K562 (cell line): ENCODE measurements at regions not wholly inside any gene's neighbourhood (a gene's known extent, or its start where the extent isn't known, plus 50 kb on each side); places are given as distances from the start of the nearest gene placed in this dataset.

Source experiments
- ATAC-seq: fragments of 200-7000 bp; cut with Tn5 transposase; 3 replicates; pipeline ENCODE4 v1.9.1; 2020; ENCODE audit warnings: moderate library complexity
- BruUV-seq: library from RNA; stranded (reverse); fragments of 400-500 nt; replicated peaks from 2 replicates; lab custom pipeline; 2021; lab: Mats Ljungman, UMichigan
- CTCF ChIA-PET: fragments of 300-600 bp; formaldehyde crosslinking; extraction: SDS; loops from one replicate; lab custom pipeline; 2021; ENCODE audit warnings: low intra/inter-chr PET ratio; lab: Yijun Ruan, JAX
- POLR2A ChIA-PET: fragments of 300-600, 350-650 bp; sonication (Branson Sonifier 250); formaldehyde crosslinking; extraction: SDS; loops from one replicate; lab custom pipeline; 2021; ENCODE audit warnings: antibody characterized with exemption, inconsistent platforms; lab: Yijun Ruan, JAX
- DNase-seq, 4 experiments: peaks; one replicate each; pipeline versions ENCODE4 v3.0.0 to v3.0.0-alpha.2; 2011 to 2018; ENCODE audit warnings: low spot score in 3 of 4, mixed read lengths in 3 of 4; ENCODE audit errors: extremely low read depth in 1 of 4
- FAIRE-seq: peaks from 2 replicates; lab custom pipeline; 2011; peaks lifted over from hg19 to GRCh38; lab: Jason Lieb, UNC
- H2AFZ ChIP-seq: 2 replicates; pipeline ENCODE4 v1.6.0; 2011; ENCODE audit warnings: low read depth, low read length, control low read depth, inconsistent platforms
- H3K27ac ChIP-seq: fragments of 200-600 bp; 3 replicates; pipeline ENCODE4 v1.8.0; 2011; ENCODE audit warnings: low read depth, mild to moderate bottlenecking, control low read depth, inconsistent platforms, low read length, moderate library complexity, mixed read lengths; ENCODE audit errors: extremely low read depth
- H3K27me3 ChIP-seq, 2 experiments: fragments of 300-600 bp in 1 of 2; 2 replicates in 1 of 2; 3 replicates in 1 of 2; pipeline versions ENCODE4 v1.6.0 to v1.8.0; 2011; ENCODE audit warnings: inconsistent platforms in 2 of 2, low read length in 2 of 2, mild to moderate bottlenecking in 1 of 2, mixed read lengths in 1 of 2, moderate library complexity in 1 of 2; ENCODE audit not compliant: control insufficient read depth in 2 of 2, insufficient read depth in 2 of 2
- H3K36me3 ChIP-seq: fragments of 300-600 bp; 3 replicates; pipeline ENCODE4 v1.8.0; 2011; ENCODE audit warnings: mild to moderate bottlenecking, low read length, inconsistent platforms; ENCODE audit not compliant: control insufficient read depth, insufficient read depth
- H3K4me1 ChIP-seq, 2 experiments: fragments of 200-600 bp in 1 of 2; replicated peaks in 1 of 2; 2 replicates in 1 of 2; 3 replicates in 1 of 2; pipeline versions ENCODE4 v1.5.1 to v1.8.0; 2011; ENCODE audit warnings: inconsistent platforms in 2 of 2, low read length in 2 of 2, mild to moderate bottlenecking in 1 of 2, mixed read lengths in 1 of 2, moderate library complexity in 1 of 2; ENCODE audit not compliant: control insufficient read depth in 2 of 2, insufficient read depth in 2 of 2
- H3K4me2 ChIP-seq: 2 replicates; pipeline ENCODE4 v1.6.1; 2011; ENCODE audit warnings: low read length, control low read depth, inconsistent platforms, mixed read lengths; ENCODE audit not compliant: insufficient read depth
- H3K4me3 ChIP-seq: fragments of 200-600 bp; sonication (generic), shearing (Covaris generic); 2 replicates; pipeline ENCODE4 v1.5.1; 2016; ENCODE audit warnings: control low read depth, inconsistent platforms
- H3K79me2 ChIP-seq: fragments of 200-600 bp; 3 replicates; pipeline ENCODE4 v1.8.0; 2011; ENCODE audit warnings: low read length, inconsistent platforms; ENCODE audit not compliant: control insufficient read depth, insufficient read depth
- H3K9ac ChIP-seq, 2 experiments: 2 replicates each; pipeline versions ENCODE4 v1.6.0 to v1.6.1; 2011; ENCODE audit warnings: low read depth in 2 of 2, low read length in 2 of 2, control low read depth in 1 of 2, inconsistent platforms in 1 of 2, mild to moderate bottlenecking in 1 of 2, mixed read lengths in 1 of 2; ENCODE audit not compliant: insufficient read depth in 1 of 2
- H3K9me1 ChIP-seq: one replicate; pipeline ENCODE4 v1.6.0; 2011; ENCODE audit warnings: inconsistent platforms, mild to moderate bottlenecking, low read length, moderate library complexity; ENCODE audit not compliant: control insufficient read depth, insufficient read depth
- H3K9me3 ChIP-seq: replicated peaks from 2 replicates; pipeline ENCODE4 v1.5.1; 2011; ENCODE audit warnings: low read depth, low read length, inconsistent platforms; ENCODE audit not compliant: control insufficient read depth, insufficient read depth
- H4K20me1 ChIP-seq: replicated peaks from 2 replicates; pipeline ENCODE4 v1.6.1; 2011; ENCODE audit warnings: low read length, inconsistent platforms, mixed read lengths; ENCODE audit not compliant: control insufficient read depth, insufficient read depth
- AFF4 ChIP-seq: sonication (generic); formaldehyde crosslinking; IDR thresholded peaks from 2 replicates; pipeline ENCODE4 v1.8.0; 2023; ENCODE audit warnings: mild to moderate bottlenecking, missing genetic modification reagents
- BACH1 ChIP-seq: fragments of 200-800 bp; sonication (Bioruptor generic); IDR thresholded peaks from 2 replicates; pipeline ENCODE4 v1.6.1; 2016; ENCODE audit warnings: missing genetic modification characterization, missing compliant biosample characterization
- HNRNPUL1 ChIP-seq: fragments of 200-400 bp; formaldehyde crosslinking; IDR thresholded peaks from 2 replicates; pipeline ENCODE4 v1.6.1; 2017; ENCODE audit warnings: low read length
- PKNOX1 ChIP-seq: fragments of 450-650 bp; IDR thresholded peaks from 2 replicates; pipeline ENCODE4 v1.6.1; 2016
- ZNF134 ChIP-seq: fragments of 250-450 bp; sonication (Bioruptor Pico); conservative IDR thresholded peaks from 2 replicates; pipeline ENCODE4 v1.4.0; 2020
- ZNF140 ChIP-seq: fragments of 250-450 bp; sonication (Bioruptor Pico); IDR thresholded peaks from 2 replicates; pipeline ENCODE4 v1.8.0; 2021; ENCODE audit warnings: moderate library complexity, mild to moderate bottlenecking, inconsistent platforms
- ZNF740 ChIP-seq, 3 experiments: fragments of 200-800 bp in 1 of 3; sonication (Bioruptor generic) in 1 of 3; sonication (generic) in 1 of 3; formaldehyde crosslinking in 1 of 3; IDR thresholded peaks; 2 replicates each; pipeline versions ENCODE4 v1.6.1 to v1.8.0; 2016 to 2022; ENCODE audit warnings: mild to moderate bottlenecking in 2 of 3, missing compliant biosample characterization in 2 of 3, missing genetic modification characterization in 2 of 3, missing genetic modification reagents in 1 of 3
- whole genome bisulfite sequencing: fragments of 100-300 bp; shearing (Covaris generic); methylation state at CpG from one replicate; pipeline ENCODE4 v1.1.6; 2016; ENCODE audit warnings: low coverage, mixed read lengths; ENCODE audit not compliant: insufficient coverage; ENCODE audit errors: missing lambda C conversion rate; 5-methylcytosine and 5-hydroxymethylcytosine counted together
- in situ Hi-C: fragments of 300-500 bp; cut with MboI; formaldehyde crosslinking; loops from 4 replicates; pipeline ENCODE4 v1.15.0; 2018; ENCODE audit warnings: inconsistent platforms, mixed read lengths
- intact Hi-C: fragments of 100-400 bp; cut with micrococcal nuclease; formaldehyde crosslinking; loops from 2 replicates; pipeline ENCODE4 v1.14.2; 2022
- TF ChIP-seq, protein P1 (sequence below): fragments of 450-650 bp; IDR thresholded peaks from 2 replicates; pipeline ENCODE4 v1.6.1; 2016; ENCODE audit warnings: low read depth, mild to moderate bottlenecking, moderate library complexity

DNA sequence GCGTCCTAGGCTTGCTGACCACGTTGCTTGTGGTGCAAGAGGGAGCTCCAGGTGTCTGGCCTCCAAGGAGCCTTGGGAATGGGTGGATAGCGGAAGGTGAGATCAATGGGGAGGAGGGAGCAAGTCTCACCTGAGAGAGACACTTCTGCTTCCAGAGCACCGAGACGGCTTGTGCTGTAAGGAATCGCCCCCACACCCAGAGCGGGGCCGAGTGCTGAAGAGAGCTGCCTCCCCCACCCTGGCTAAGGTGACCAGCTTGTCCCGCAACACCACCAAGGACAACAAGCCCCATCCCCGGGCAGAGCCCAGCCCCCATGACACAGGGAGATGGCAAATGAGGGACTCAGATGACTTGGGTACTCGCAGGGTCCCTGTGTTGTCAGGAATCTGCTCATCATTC, 485.6 kb downstream of the NPHP4 start:
- peaks cover 6 to 39% of the 10 kb centered on the region in 2 experiments; a peak in 3 of 5 replicates for H3K27me3 ChIP-seq
- no peak for FAIRE-seq

DNA sequence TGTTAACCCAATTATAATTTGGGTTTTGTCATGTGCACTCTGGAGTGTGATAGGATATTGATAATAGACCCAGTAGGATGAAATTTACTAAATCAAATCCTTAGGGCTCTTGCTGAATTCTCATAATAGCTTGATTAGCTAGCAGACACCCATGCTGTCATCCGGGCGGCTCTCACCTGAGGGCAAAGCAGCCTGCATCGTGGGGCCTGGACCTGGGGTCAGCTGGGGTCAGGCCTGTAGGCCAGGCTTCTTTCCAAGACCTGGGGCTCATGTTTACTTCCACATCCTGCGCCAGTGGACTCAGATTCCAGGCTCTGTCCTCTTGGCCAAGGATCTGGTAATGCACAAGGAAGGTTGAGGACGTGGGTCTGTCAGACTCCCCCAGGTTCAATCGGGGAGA, 486.3 kb downstream of the NPHP4 start:
- no TSS peak for BruUV-seq
- 4% methylated on average over 6 of the region's 6 CpGs for WGBS
- ChIA-PET POLR2A (no interaction called here), CTCF (no interaction called here)
- Histone ChIP-seq H3K4me1 (peaks cover 0 to 3% of the 10 kb centered on the region in 2 experiments; a peak in 1 of 5 replicates), H3K79me2 (no peaks in the 10 kb centered on the region), H4K20me1 (peaks cover 5% of the 10 kb centered on the region; the same call in 1 of the 2 replicates), H3K9ac (no peak overlapping the region), H3K36me3 (no peaks in the 10 kb centered on the region), H2AFZ (no peak overlapping the region), H3K4me3 (no peak overlapping the region), H3K27me3 (peaks cover 8 to 39% of the 10 kb centered on the region in 2 experiments; a peak in 3 of 5 replicates), H3K9me3 (no peaks in the 10 kb centered on the region), H3K9me1 (no peaks in the 10 kb centered on the region), H3K4me2 (no peak overlapping the region), H3K27ac (no peak overlapping the region)
- intact Hi-C loops (no loop called here), in situ Hi-C loops (loop anchor here (5.0 to 10.0 kb wide), 2 partner anchors 241 to 409 kb away; no protein-coding TSS in a partner anchor)
- no peak for DNase-seq
- no peak for FAIRE-seq
- no peak for ATAC-seq
- TF ChIP-seq ZNF740 (CRISPR knock-in tag; IDR thresholded peaks at IDR 0.05) (no peak), ZNF740 (tag; IDR thresholded peaks at IDR 0.05) (no peak), BACH1 (tag) (no peak), ZNF140 (CRISPR knock-in tag) (no peak), PKNOX1 (no peak), HNRNPUL1 (no peak), AFF4 (no peak)
- TF ChIP-seq, protein P1, sequence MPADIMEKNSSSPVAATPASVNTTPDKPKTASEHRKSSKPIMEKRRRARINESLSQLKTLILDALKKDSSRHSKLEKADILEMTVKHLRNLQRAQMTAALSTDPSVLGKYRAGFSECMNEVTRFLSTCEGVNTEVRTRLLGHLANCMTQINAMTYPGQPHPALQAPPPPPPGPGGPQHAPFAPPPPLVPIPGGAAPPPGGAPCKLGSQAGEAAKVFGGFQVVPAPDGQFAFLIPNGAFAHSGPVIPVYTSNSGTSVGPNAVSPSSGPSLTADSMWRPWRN: no peak

More for the DNA sequence above, 485.6 kb downstream of the NPHP4 start:
- H3K79me2 ChIP-seq: no peaks in the 10 kb centered on the region
- H3K27ac ChIP-seq: no peak overlapping the region
- H2AFZ ChIP-seq: no peak overlapping the region
- peaks cover 0 to 3% of the 10 kb centered on the region in 2 experiments; a peak in 1 of 5 replicates for H3K4me1 ChIP-seq
- WGBS: 2% methylated on average over 11 of the region's 11 CpGs
- no peaks in the 10 kb centered on the region for H3K36me3 ChIP-seq
- H4K20me1 ChIP-seq: peaks cover 5% of the 10 kb centered on the region; the same call in 1 of the 2 replicates
- in situ Hi-C loops (loop anchor here (5.0 to 10.0 kb wide), 2 partner anchors 241 to 408 kb away; no protein-coding TSS in a partner anchor), intact Hi-C loops (no loop called here)
- H3K9me1 ChIP-seq: no peaks in the 10 kb centered on the region
- ATAC-seq: no peak
- H3K9ac ChIP-seq: no peak overlapping the region
- H3K9me3 ChIP-seq: no peaks in the 10 kb centered on the region
- H3K4me2 ChIP-seq: no peak overlapping the region
- POLR2A ChIA-PET: no interaction called here
- no peak for TF ChIP-seq ZNF134 (CRISPR knock-in tag)
- no peak for DNase-seq
- no TSS peak for BruUV-seq
- no peak overlapping the region for H3K4me3 ChIP-seq
- CTCF ChIA-PET: interaction anchor here (0.6 kb wide), 1 partner anchor 321 kb away, joined by 3 read pairs; no protein-coding TSS in a partner anchor
